Neural cell (in vitro differentiated cells): ENCODE measurements at regions not wholly inside any gene's neighbourhood (a gene's known extent, or its start where the extent isn't known, plus 50 kb on each side); places are given as distances from the start of the nearest gene placed in this dataset.

Source experiments
- H2AFZ ChIP-seq: fragments of 200-600, 300-800 bp; sonication (generic), shearing (Covaris generic); 2 replicates; pipeline ENCODE4 v1.6.0; 2014; ENCODE audit warnings: low read depth, mild to moderate bottlenecking, antibody characterized with exemption, low read length, moderate library complexity
- H3F3A ChIP-seq: fragments of 200-600 bp; shearing (Covaris generic); 2 replicates; pipeline ENCODE4 v1.6.1; 2016; ENCODE audit warnings: mild to moderate bottlenecking, moderate library complexity, mixed read lengths, antibody characterized with exemption, low read length; ENCODE audit not compliant: insufficient read depth, poor library complexity, severe bottlenecking
- H3K27ac ChIP-seq: fragments of 200-600, 300-800 bp; sonication (generic), shearing (Covaris generic); 2 replicates; pipeline ENCODE4 v1.5.1; 2014; ENCODE audit warnings: mild to moderate bottlenecking, low read length, moderate library complexity
- H3K27me3 ChIP-seq: fragments of 300-800, 200-600 bp; sonication (generic), shearing (Covaris generic); 2 replicates; pipeline ENCODE4 v1.6.0; 2014; ENCODE audit warnings: mild to moderate bottlenecking, low read depth, low read length, moderate library complexity; ENCODE audit not compliant: insufficient read depth
- H3K36me3 ChIP-seq: fragments of 300-800, 200-600 bp; sonication (generic), shearing (Covaris generic); 2 replicates; pipeline ENCODE4 v1.5.1; 2014; ENCODE audit warnings: mild to moderate bottlenecking, antibody characterized with exemption, low read length, moderate library complexity; ENCODE audit not compliant: insufficient read depth
- H3K4me2 ChIP-seq: fragments of 300-800, 200-600 bp; sonication (generic), shearing (Covaris generic); 2 replicates; pipeline ENCODE4 v1.6.0; 2014; ENCODE audit warnings: mild to moderate bottlenecking, low read length
- H3K4me3 ChIP-seq: fragments of 300-800, 200-600 bp; sonication (generic), shearing (Covaris generic); 2 replicates; pipeline ENCODE4 v1.5.1; 2014; ENCODE audit warnings: mild to moderate bottlenecking, low read length, moderate library complexity
- H3K79me2 ChIP-seq: fragments of 200-600 bp; shearing (Covaris generic); replicated peaks from 2 replicates; pipeline ENCODE4 v1.6.0; 2014; ENCODE audit warnings: mild to moderate bottlenecking, low read length, moderate library complexity; ENCODE audit not compliant: insufficient read depth
- H3K9ac ChIP-seq: fragments of 300-800, 200-600 bp; sonication (generic), shearing (Covaris generic); 2 replicates; pipeline ENCODE4 v1.6.1; 2016; ENCODE audit warnings: mild to moderate bottlenecking, low read length, mixed read lengths
- H3K9me2 ChIP-seq: fragments of 200-600 bp; shearing (Covaris generic); 2 replicates; pipeline ENCODE4 v1.6.1; 2016; ENCODE audit warnings: mild to moderate bottlenecking, low read length, mixed read lengths; ENCODE audit not compliant: insufficient read depth
- H3K9me3 ChIP-seq: fragments of 200-600, 300-800 bp; sonication (generic), shearing (Covaris generic); 2 replicates; pipeline ENCODE4 v1.6.1; 2016; ENCODE audit warnings: mild to moderate bottlenecking, mixed run types, low read length, moderate library complexity, mixed read lengths
- H4K20me1 ChIP-seq: fragments of 200-600 bp; shearing (Covaris generic); 2 replicates; pipeline ENCODE4 v1.6.1; 2016; ENCODE audit warnings: mild to moderate bottlenecking, mixed run types; ENCODE audit not compliant: insufficient read depth
- CTCF ChIP-seq: fragments of 450-650 bp; IDR thresholded peaks from 2 replicates; pipeline ENCODE4 v1.5.1; 2014; ENCODE audit warnings: antibody characterized with exemption, mild to moderate bottlenecking, moderate library complexity; ENCODE audit not compliant: poor library complexity, severe bottlenecking
- EP300 ChIP-seq: fragments of 450-650 bp; conservative IDR thresholded peaks from 2 replicates; pipeline ENCODE4 v1.6.1; 2014; ENCODE audit warnings: antibody characterized with exemption, mild to moderate bottlenecking, moderate library complexity; ENCODE audit not compliant: poor library complexity, severe bottlenecking
- EZH2 ChIP-seq: fragments of 200-600, 300-800 bp; shearing (Covaris generic), sonication (generic); IDR thresholded peaks from 2 replicates; pipeline ENCODE4 v1.6.1; 2014; ENCODE audit warnings: antibody characterized with exemption, low read length, borderline replicate concordance, mild to moderate bottlenecking; ENCODE audit not compliant: insufficient read depth, poor library complexity, severe bottlenecking
- MXI1 ChIP-seq: fragments of 450-650 bp; conservative IDR thresholded peaks from 2 replicates; pipeline ENCODE4 v1.6.1; 2014; ENCODE audit warnings: antibody characterized with exemption, mild to moderate bottlenecking; ENCODE audit not compliant: poor library complexity, severe bottlenecking
- POLR2AphosphoS5 ChIP-seq: IDR thresholded peaks from 2 replicates; pipeline ENCODE4 v1.6.1; 2012
- RAD21 ChIP-seq: fragments of 450-650 bp; conservative IDR thresholded peaks from 2 replicates; pipeline ENCODE4 v1.6.1; 2014; ENCODE audit warnings: antibody characterized with exemption, mild to moderate bottlenecking, moderate library complexity
- REST ChIP-seq: IDR thresholded peaks from 2 replicates; pipeline ENCODE4 v1.6.1; 2012; ENCODE audit warnings: borderline replicate concordance
- SMC3 ChIP-seq: fragments of 450-650 bp; conservative IDR thresholded peaks from 2 replicates; pipeline ENCODE4 v1.6.1; 2014; ENCODE audit warnings: antibody characterized with exemption, mild to moderate bottlenecking, moderate library complexity; ENCODE audit not compliant: poor library complexity
- TAF1 ChIP-seq: IDR thresholded peaks from 2 replicates; pipeline ENCODE4 v1.6.1; 2012; ENCODE audit warnings: low read depth

GRCh38 chr5:126015235-126016181 is 407.7 kb upstream of the GRAMD2B start:
- Histone ChIP-seq H3K9me2 (no peaks in the 10 kb centered on the region), H3K27ac (peak overlapping the region; percentile 67), H3K27me3 (no peaks in the 10 kb centered on the region), H2AFZ (no peak overlapping the region), H3K4me2 (no peak overlapping the region), H3K9me3 (no peaks in the 10 kb centered on the region), H3K79me2 (no peaks in the 10 kb centered on the region), H3K36me3 (no peaks in the 10 kb centered on the region), H3K9ac (no peak overlapping the region), H3F3A (peaks cover 4% of the 10 kb centered on the region), H4K20me1 (no peaks in the 10 kb centered on the region), H3K4me3 (peak overlapping the region; percentile 9)
- TF ChIP-seq EP300 (peak; percentile 15), REST (no peak), RAD21 (no peak), SMC3 (no peak), POLR2AphosphoS5 (peak; percentile 40), MXI1 (no peak), TAF1 (no peak), CTCF (no peak), EZH2 (no peak)

- H3F3A ChIP-seq: peaks cover 4% of the 10 kb centered on the region
- no peaks in the 10 kb centered on the region for H3K36me3 ChIP-seq
- H3K27ac ChIP-seq: peak overlapping the region; percentile 67
- H3K4me3 ChIP-seq: no peak overlapping the region
- no peaks in the 10 kb centered on the region for H3K9me2 ChIP-seq
- no peak overlapping the region for H3K4me2 ChIP-seq
- TF ChIP-seq MXI1 (no peak), TAF1 (no peak), CTCF (no peak)
- H4K20me1 ChIP-seq: no peaks in the 10 kb centered on the region
- no peaks in the 10 kb centered on the region for H3K9me3 ChIP-seq
- no peaks in the 10 kb centered on the region for H3K27me3 ChIP-seq
- H3K79me2 ChIP-seq: no peaks in the 10 kb centered on the region
- no peak overlapping the region for H3K9ac ChIP-seq
- no peak overlapping the region for H2AFZ ChIP-seq
Measured at GRCh38 chr5:126016256-126016655, 407.0 kb upstream of the GRAMD2B start.
